Gastrocnemius medialis (tissue), 4 donors: ENCODE measurements at regions not wholly inside any gene's neighbourhood (a gene's known extent, or its start where the extent isn't known, plus 50 kb on each side); places are given as distances from the start of the nearest gene placed in this dataset.

Source experiments
- ATAC-seq, 2 donors: fragments of 150-250 bp; one replicate each; pipeline ENCODE4 v1.9.1; 2016
- DNase-seq, 2 donors: peaks; one replicate each; pipeline ENCODE4 v3.0.0-alpha.2; 2019
- H3K27ac ChIP-seq, 4 donors: fragments of 200-600 bp; sonication (generic); 1 replicate in 1 of 4; 2 replicates in 3 of 4; pipeline ENCODE4 v1.5.1; 2016 to 2018; ENCODE audit warnings: mild to moderate bottlenecking in 2 of 4, moderate library complexity in 1 of 4
- H3K27me3 ChIP-seq, 3 donors: fragments of 200-600 bp; sonication (generic) in 2 of 3; 1 replicate in 1 of 3; 2 replicates in 2 of 3; pipeline versions ENCODE4 v1.5.1 to v1.6.0; 2016 to 2019; ENCODE audit warnings: mild to moderate bottlenecking in 1 of 3, moderate library complexity in 1 of 3
- H3K36me3 ChIP-seq, 2 donors: fragments of 200-600 bp; sonication (generic) in 1 of 2; one replicate each; pipeline ENCODE4 v1.5.1; 2017 to 2018
- H3K4me1 ChIP-seq, 2 donors: fragments of 200-600 bp; sonication (generic) in 1 of 2; one replicate each; pipeline ENCODE4 v1.5.1; 2016 to 2017; ENCODE audit warnings: mild to moderate bottlenecking in 2 of 2
- H3K4me3 ChIP-seq, 4 donors: fragments of 200-600 bp; sonication (generic) in 3 of 4; 1 replicate in 1 of 4; 2 replicates in 3 of 4; pipeline ENCODE4 v1.5.1; 2016 to 2019; ENCODE audit warnings: mild to moderate bottlenecking in 2 of 4
- H3K9me3 ChIP-seq, 3 donors: fragments of 200-600 bp; sonication (generic) in 2 of 3; 1 replicate in 1 of 3; 2 replicates in 2 of 3; pipeline ENCODE4 v1.5.1; 2016 to 2019
- POLR2A ChIP-seq, 2 donors: fragments of 450-650 bp; IDR thresholded peaks; one replicate each; pipeline ENCODE4 v1.6.1; 2017; ENCODE audit warnings: antibody characterized with exemption in 2 of 2, mild to moderate bottlenecking in 2 of 2, moderate library complexity in 2 of 2
- in situ Hi-C, 4 donors: fragments of 200-750 bp; cut with MboI; loops; one replicate each; pipeline versions ENCODE4 v1.15.0 to v1.8.0; 2017; ENCODE audit warnings: low sequenced_read_pairs in 4 of 4
- intact Hi-C: fragments of 100-400 bp; cut with DNase I; formaldehyde crosslinking; loops from one replicate; pipeline ENCODE4 v1.15.1; 2023; ENCODE audit warnings: low total_unique reads
- TF ChIP-seq, protein P1 (sequence below), 5 experiments: fragments of 450-650 bp in 3 of 5; fragments of 200-600 bp in 2 of 5; sonication (generic) in 2 of 5; IDR thresholded peaks in 4 of 5; conservative IDR thresholded peaks in 1 of 5; 1 replicate in 4 of 5; 2 replicates in 1 of 5; pipeline ENCODE4 v1.5.1; 2016 to 2019; ENCODE audit warnings: antibody characterized with exemption in 5 of 5, mild to moderate bottlenecking in 3 of 5, moderate library complexity in 3 of 5

GRCh38 chr11:56808326-56808725, 59.8 kb upstream of the OR9G4 start:
- no peak for TF ChIP-seq POLR2A (IDR thresholded peaks at IDR 0.05)
- TF ChIP-seq, protein P1, sequence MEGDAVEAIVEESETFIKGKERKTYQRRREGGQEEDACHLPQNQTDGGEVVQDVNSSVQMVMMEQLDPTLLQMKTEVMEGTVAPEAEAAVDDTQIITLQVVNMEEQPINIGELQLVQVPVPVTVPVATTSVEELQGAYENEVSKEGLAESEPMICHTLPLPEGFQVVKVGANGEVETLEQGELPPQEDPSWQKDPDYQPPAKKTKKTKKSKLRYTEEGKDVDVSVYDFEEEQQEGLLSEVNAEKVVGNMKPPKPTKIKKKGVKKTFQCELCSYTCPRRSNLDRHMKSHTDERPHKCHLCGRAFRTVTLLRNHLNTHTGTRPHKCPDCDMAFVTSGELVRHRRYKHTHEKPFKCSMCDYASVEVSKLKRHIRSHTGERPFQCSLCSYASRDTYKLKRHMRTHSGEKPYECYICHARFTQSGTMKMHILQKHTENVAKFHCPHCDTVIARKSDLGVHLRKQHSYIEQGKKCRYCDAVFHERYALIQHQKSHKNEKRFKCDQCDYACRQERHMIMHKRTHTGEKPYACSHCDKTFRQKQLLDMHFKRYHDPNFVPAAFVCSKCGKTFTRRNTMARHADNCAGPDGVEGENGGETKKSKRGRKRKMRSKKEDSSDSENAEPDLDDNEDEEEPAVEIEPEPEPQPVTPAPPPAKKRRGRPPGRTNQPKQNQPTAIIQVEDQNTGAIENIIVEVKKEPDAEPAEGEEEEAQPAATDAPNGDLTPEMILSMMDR (IDR thresholded peaks at IDR 0.05 in 4 of 5, conservative IDR thresholded peaks at IDR 0.05 in 1 of 5): no peak
- Histone ChIP-seq H3K4me1 (no peaks in the 10 kb centered on the region), H3K4me3 (no peak overlapping the region), H3K27ac (no peak overlapping the region), H3K9me3 (no peaks in the 10 kb centered on the region), H3K36me3 (no peaks in the 10 kb centered on the region), H3K27me3 (no peaks in the 10 kb centered on the region)
- DNase-seq: no peak
- intact Hi-C loops (no loop called here), in situ Hi-C loops (no loop called here)
- ATAC-seq: no peak

- Histone ChIP-seq H3K4me1 (no peaks in the 10 kb centered on the region), H3K27me3 (no peaks in the 10 kb centered on the region), H3K27ac (no peak overlapping the region), H3K9me3 (no peaks in the 10 kb centered on the region), H3K4me3 (no peak overlapping the region), H3K36me3 (no peaks in the 10 kb centered on the region)
- ATAC-seq: no peak
- intact Hi-C loops (no loop called here), in situ Hi-C loops (loop anchor here in 1 of 4 donors (25.0 kb wide), 1 partner anchor 862 kb away; the partner anchor contains the start of gene OR5I1)
- no peak for TF ChIP-seq POLR2A (IDR thresholded peaks at IDR 0.05)
- TF ChIP-seq, protein P1 (IDR thresholded peaks at IDR 0.05 in 4 of 5, conservative IDR thresholded peaks at IDR 0.05 in 1 of 5): no peak
- DNase-seq: no peak
Measured at GRCh38 chr11:56799691-56800210, 51.3 kb upstream of the OR9G4 start.
